Esophagus squamous epithelium (tissue), 4 donors: ENCODE measurements at regions not wholly inside any gene's neighbourhood (a gene's known extent, or its start where the extent isn't known, plus 50 kb on each side); places are given as distances from the start of the nearest gene placed in this dataset.

Experiments
- POLR2A ChIP-seq, 4 donors: fragments of 450-650 bp; IDR thresholded peaks; one replicate each; pipeline ENCODE4 v1.6.1; 2017; ENCODE audit warnings: antibody characterized with exemption in 4 of 4, mild to moderate bottlenecking in 4 of 4, moderate library complexity in 3 of 4
- TF ChIP-seq, protein P1 (sequence below), 6 experiments: fragments of 450-650 bp in 4 of 6; fragments of 200-600 bp in 2 of 6; sonication (generic) in 2 of 6; IDR thresholded peaks; one replicate each; pipeline ENCODE4 v1.5.1; 2016 to 2019; ENCODE audit warnings: antibody characterized with exemption in 6 of 6, mild to moderate bottlenecking in 4 of 6, moderate library complexity in 4 of 6

DNA sequence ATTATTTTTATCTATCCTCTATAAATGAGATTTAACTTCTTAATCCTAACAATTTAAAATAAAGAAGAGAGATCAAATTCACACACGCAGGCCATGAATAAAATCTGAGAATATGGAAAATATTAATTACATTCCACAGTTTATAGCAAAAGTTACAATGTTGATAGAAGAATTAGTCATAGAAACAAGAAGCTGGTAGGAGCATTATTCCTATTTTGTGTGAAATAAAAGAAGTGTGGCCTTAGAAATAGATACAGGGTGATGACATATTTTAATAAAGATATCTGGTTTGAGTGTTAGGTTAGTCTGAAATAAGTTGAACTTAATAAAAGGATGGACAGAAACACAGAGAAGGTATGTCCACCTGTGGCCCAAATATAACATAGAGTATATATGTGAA, 790.4 kb upstream of the NUDT12 start:
- no peak for TF ChIP-seq POLR2A (IDR thresholded peaks at IDR 0.05)
- TF ChIP-seq, protein P1, sequence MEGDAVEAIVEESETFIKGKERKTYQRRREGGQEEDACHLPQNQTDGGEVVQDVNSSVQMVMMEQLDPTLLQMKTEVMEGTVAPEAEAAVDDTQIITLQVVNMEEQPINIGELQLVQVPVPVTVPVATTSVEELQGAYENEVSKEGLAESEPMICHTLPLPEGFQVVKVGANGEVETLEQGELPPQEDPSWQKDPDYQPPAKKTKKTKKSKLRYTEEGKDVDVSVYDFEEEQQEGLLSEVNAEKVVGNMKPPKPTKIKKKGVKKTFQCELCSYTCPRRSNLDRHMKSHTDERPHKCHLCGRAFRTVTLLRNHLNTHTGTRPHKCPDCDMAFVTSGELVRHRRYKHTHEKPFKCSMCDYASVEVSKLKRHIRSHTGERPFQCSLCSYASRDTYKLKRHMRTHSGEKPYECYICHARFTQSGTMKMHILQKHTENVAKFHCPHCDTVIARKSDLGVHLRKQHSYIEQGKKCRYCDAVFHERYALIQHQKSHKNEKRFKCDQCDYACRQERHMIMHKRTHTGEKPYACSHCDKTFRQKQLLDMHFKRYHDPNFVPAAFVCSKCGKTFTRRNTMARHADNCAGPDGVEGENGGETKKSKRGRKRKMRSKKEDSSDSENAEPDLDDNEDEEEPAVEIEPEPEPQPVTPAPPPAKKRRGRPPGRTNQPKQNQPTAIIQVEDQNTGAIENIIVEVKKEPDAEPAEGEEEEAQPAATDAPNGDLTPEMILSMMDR (IDR thresholded peaks at IDR 0.05) = no peak
